WTC11 (cell line): ENCODE measurements at regions not wholly inside any gene's neighbourhood (a gene's known extent, or its start where the extent isn't known, plus 50 kb on each side); places are given as distances from the start of the nearest gene placed in this dataset.

Experiments
- ATAC-seq: fragments of 200-7000 bp; cut with Tn5 transposase; 2 replicates; pipeline ENCODE4 v1.10.0; 2021; ENCODE audit warnings: mild to moderate bottlenecking, moderate library complexity
- CTCF ChIA-PET: fragments of 300-600 bp; sonication (Branson Sonifier 250); formaldehyde crosslinking; loops from one replicate; lab custom pipeline; 2021; ENCODE audit warnings: antibody characterized with exemption; lab: Charles Lee
- POLR2A ChIA-PET: fragments of 350-600 bp; sonication (Branson Sonifier 250); formaldehyde crosslinking; loops from one replicate; lab custom pipeline; 2021; ENCODE audit warnings: antibody characterized with exemption; lab: Charles Lee
- DNase-seq: peaks from one replicate; pipeline ENCODE4 v3.0.0; 2021; ENCODE audit warnings: low spot score
- H3K27ac Mint-ChIP-seq: 2 replicates; pipeline ENCODE4 v1.8.0; 2021; ENCODE audit warnings: mixed read lengths
- H3K27me3 Mint-ChIP-seq: 2 replicates; pipeline ENCODE4 v1.8.0; 2021; ENCODE audit warnings: low read depth, mild to moderate bottlenecking, moderate library complexity, mixed read lengths
- H3K36me3 Mint-ChIP-seq: 2 replicates; pipeline ENCODE4 v1.8.0; 2021; ENCODE audit warnings: mixed read lengths
- H3K4me1 Mint-ChIP-seq: 2 replicates; pipeline ENCODE4 v1.8.0; 2022; ENCODE audit warnings: mixed read lengths
- H3K4me3 Mint-ChIP-seq: 2 replicates; pipeline ENCODE4 v1.8.0; 2021; ENCODE audit warnings: mild to moderate bottlenecking, moderate library complexity, mixed read lengths
- H3K9me3 Mint-ChIP-seq: 2 replicates; pipeline ENCODE4 v1.8.0; 2021; ENCODE audit warnings: mixed read lengths
- AR ChIP-seq: fragments of 250-450 bp; sonication (Bioruptor Pico); IDR thresholded peaks from 2 replicates; pipeline ENCODE4 v1.9.0; 2021; ENCODE audit warnings: mild to moderate bottlenecking
- ATF6 ChIP-seq: sonication (generic); formaldehyde crosslinking; IDR thresholded peaks from 2 replicates; pipeline ENCODE4 v1.8.1; 2023; ENCODE audit warnings: mild to moderate bottlenecking, missing genetic modification reagents
- ERG ChIP-seq: fragments of 250-450 bp; sonication (Bioruptor Pico); IDR thresholded peaks from 2 replicates; pipeline ENCODE4 v1.8.0; 2021; ENCODE audit warnings: mild to moderate bottlenecking
- GTF2I ChIP-seq: fragments of 250-450 bp; sonication (Bioruptor Pico); conservative IDR thresholded peaks from 2 replicates; pipeline ENCODE4 v1.4.0; 2021; ENCODE audit warnings: mild to moderate bottlenecking
- HMGA2 ChIP-seq: fragments of 250-450 bp; sonication (Bioruptor Pico); IDR thresholded peaks from 2 replicates; pipeline ENCODE4 v1.4.0; 2021; ENCODE audit warnings: mild to moderate bottlenecking, moderate library complexity
- IRF2 ChIP-seq: sonication (generic); formaldehyde crosslinking; IDR thresholded peaks from 2 replicates; pipeline ENCODE4 v1.8.0; 2022; ENCODE audit warnings: low read depth, missing genetic modification reagents, borderline replicate concordance
- MLX ChIP-seq: sonication (generic); formaldehyde crosslinking; IDR thresholded peaks from 2 replicates; pipeline ENCODE4 v1.8.1; 2023; ENCODE audit warnings: mild to moderate bottlenecking, missing genetic modification reagents, moderate library complexity
- MYBL2 ChIP-seq: sonication (generic); formaldehyde crosslinking; IDR thresholded peaks from 2 replicates; pipeline ENCODE4 v1.8.1; 2023; ENCODE audit warnings: mild to moderate bottlenecking, moderate library complexity, missing genetic modification reagents
- NFE2L1 ChIP-seq: sonication (generic); formaldehyde crosslinking; IDR thresholded peaks from 2 replicates; pipeline ENCODE4 v1.8.1; 2023; ENCODE audit warnings: missing genetic modification reagents
- NR1H2 ChIP-seq: sonication (generic); formaldehyde crosslinking; IDR thresholded peaks from 2 replicates; pipeline ENCODE4 v1.9.0; 2021; ENCODE audit warnings: mild to moderate bottlenecking, moderate library complexity, missing genetic modification reagents
- RORB ChIP-seq: fragments of 250-450 bp; sonication (Bioruptor Pico); IDR thresholded peaks from 2 replicates; pipeline ENCODE4 v1.9.0; 2021; ENCODE audit warnings: mild to moderate bottlenecking
- TCF7 ChIP-seq: sonication (generic); formaldehyde crosslinking; IDR thresholded peaks from 2 replicates; pipeline ENCODE4 v1.8.0; 2022; ENCODE audit warnings: mild to moderate bottlenecking, low read depth, missing genetic modification reagents, moderate library complexity
- ZBTB21 ChIP-seq: sonication (generic); formaldehyde crosslinking; IDR thresholded peaks from 2 replicates; pipeline ENCODE4 v1.8.1; 2023; ENCODE audit warnings: mild to moderate bottlenecking, missing genetic modification reagents, borderline replicate concordance
- ZNF121 ChIP-seq: sonication (generic); formaldehyde crosslinking; IDR thresholded peaks from 2 replicates; pipeline ENCODE4 v1.8.0; 2023; ENCODE audit warnings: missing genetic modification reagents
- ZNF138 ChIP-seq: sonication (generic); formaldehyde crosslinking; conservative IDR thresholded peaks from 2 replicates; pipeline ENCODE4 v1.8.1; 2022; ENCODE audit warnings: mild to moderate bottlenecking, moderate library complexity, missing genetic modification reagents
- ZNF281 ChIP-seq: sonication (generic); formaldehyde crosslinking; IDR thresholded peaks from 2 replicates; pipeline ENCODE4 v1.8.0; 2023; ENCODE audit warnings: mild to moderate bottlenecking, missing genetic modification reagents
- ZNF396 ChIP-seq: fragments of 250-450 bp; sonication (Bioruptor Pico); IDR thresholded peaks from 2 replicates; pipeline ENCODE4 v1.8.0; 2021; ENCODE audit warnings: mild to moderate bottlenecking, moderate library complexity, borderline replicate concordance
- ZNF425 ChIP-seq: fragments of 250-450 bp; sonication (Bioruptor Pico); conservative IDR thresholded peaks from 2 replicates; pipeline ENCODE4 v1.9.0; 2021; ENCODE audit warnings: mild to moderate bottlenecking
- ZSCAN18 ChIP-seq: fragments of 250-450 bp; sonication (Bioruptor Pico); IDR thresholded peaks from 2 replicates; pipeline ENCODE4 v2.1.2; 2022; ENCODE audit warnings: mild to moderate bottlenecking, moderate library complexity

- no peak for DNase-seq
- TF ChIP-seq ERG (CRISPR knock-in tag) (no peak), ZNF281 (CRISPR knock-in tag) (no peak), HMGA2 (CRISPR knock-in tag) (no peak), NFE2L1 (CRISPR knock-in tag) (no peak), NR1H2 (CRISPR knock-in tag) (no peak), ZBTB21 (no peak), ZNF121 (CRISPR knock-in tag) (no peak), ZSCAN18 (CRISPR knock-in tag) (no peak), ZNF425 (CRISPR knock-in tag) (no peak)
- TF ChIP-seq, all 79 proteins: peak for 0
- Mint-ChIP-seq H3K4me3 (no peak overlapping the region), H3K27ac (peak overlapping the region; percentile 97), H3K4me1 (peaks cover 77% of the 10 kb centered on the region), H3K36me3 (peaks cover 10% of the 10 kb centered on the region; the same call in 1 of the 2 replicates), H3K9me3 (peaks cover 12% of the 10 kb centered on the region; the same call in 1 of the 2 replicates), H3K27me3 (no peaks in the 10 kb centered on the region)
- CTCF ChIA-PET = interaction anchor here (0.7 to 2.1 kb wide), 5 partner anchors 10 to 356 kb away, joined by 3 to 11 read pairs (median 5); partner anchors contain the start of gene RHOU
- POLR2A ChIA-PET = interaction anchor here (0.6 kb wide), 1 partner anchor 120 kb away, joined by 3 read pairs; no protein-coding TSS in a partner anchor
- ATAC-seq = no peak
Measured at GRCh38 chr1:229091721-229092136, 179.2 kb upstream of the RAB4A start.

GRCh38 chr1:229092377-229093237, 178.3 kb upstream of the RAB4A start:
- POLR2A ChIA-PET = interaction anchor here (0.6 kb wide), 2 partner anchors 59 to 119 kb away, joined by 3 read pairs; no protein-coding TSS in a partner anchor
- peaks cover 82% of the 10 kb centered on the region for H3K4me1 Mint-ChIP-seq
- peak; percentile 36 for ATAC-seq
- CTCF ChIA-PET = interaction anchor here (0.7 to 2.1 kb wide), 6 partner anchors 9 to 357 kb away, joined by 3 to 11 read pairs (median 5); partner anchors contain the start of gene RHOU
- no peak for DNase-seq
- H3K4me3 Mint-ChIP-seq = peak overlapping the region; percentile 55
- H3K9me3 Mint-ChIP-seq = peaks cover 12% of the 10 kb centered on the region; the same call in 1 of the 2 replicates
- H3K27ac Mint-ChIP-seq = peak overlapping the region; percentile 97
- peaks cover 1% of the 10 kb centered on the region; the same call in 1 of the 2 replicates for H3K27me3 Mint-ChIP-seq
- peaks cover 11% of the 10 kb centered on the region; the same call in 1 of the 2 replicates for H3K36me3 Mint-ChIP-seq
- no peak for TF ChIP-seq MLX (CRISPR knock-in tag)
- no peak for TF ChIP-seq IRF2 (CRISPR knock-in tag)
- no peak for TF ChIP-seq TCF7 (CRISPR knock-in tag)
- TF ChIP-seq ZNF138 = no peak
- TF ChIP-seq GTF2I (CRISPR knock-in tag) = no peak
- TF ChIP-seq ATF6 (CRISPR knock-in tag) = no peak
- no peak for TF ChIP-seq AR (CRISPR knock-in tag)
- no peak for TF ChIP-seq RORB
- no peak for TF ChIP-seq ZNF396 (CRISPR knock-in tag)
- TF ChIP-seq MYBL2 (CRISPR knock-in tag) = no peak
